Hepatocyte (in vitro differentiated cells): ENCODE measurements at regions not wholly inside any gene's neighbourhood (a gene's known extent, or its start where the extent isn't known, plus 50 kb on each side); places are given as distances from the start of the nearest gene placed in this dataset.
"Not testable (repeated sequence)": the region's sequence is repeated elsewhere in the genome, so short reads cannot be mapped to it uniquely, and the experiment has no call there.

ENCODE experiments used
- DNase-seq: peaks from one replicate; pipeline ENCODE4 v3.0.0-alpha.2; 2016; ENCODE audit warnings: low spot score
- H2AFZ ChIP-seq: fragments of 200-600 bp; sonication (generic); 2 replicates; pipeline ENCODE4 v1.6.0; 2016; ENCODE audit warnings: antibody characterized with exemption, mild to moderate bottlenecking
- H3K27ac ChIP-seq: fragments of 200-600 bp; sonication (generic); 2 replicates; pipeline ENCODE4 v1.5.1; 2016; ENCODE audit warnings: mild to moderate bottlenecking
- H3K27me3 ChIP-seq: fragments of 200-600 bp; sonication (generic); 2 replicates; pipeline ENCODE4 v1.6.1; 2016
- H3K36me3 ChIP-seq: fragments of 200-600 bp; sonication (generic); replicated peaks from 2 replicates; pipeline ENCODE4 v1.5.1; 2016; ENCODE audit warnings: low read depth; ENCODE audit not compliant: insufficient read depth
- H3K4me1 ChIP-seq: fragments of 200-600 bp; sonication (generic); 2 replicates; pipeline ENCODE4 v1.5.1; 2016; ENCODE audit warnings: mild to moderate bottlenecking, moderate library complexity; ENCODE audit not compliant: insufficient read depth
- H3K4me2 ChIP-seq: fragments of 200-600 bp; sonication (generic); 2 replicates; pipeline ENCODE4 v1.6.0; 2016
- H3K4me3 ChIP-seq: fragments of 200-600 bp; sonication (generic); 2 replicates; pipeline ENCODE4 v1.5.1; 2016; ENCODE audit warnings: mild to moderate bottlenecking
- H3K79me2 ChIP-seq: fragments of 200-600 bp; sonication (generic); 2 replicates; pipeline ENCODE4 v1.6.0; 2017; ENCODE audit warnings: mild to moderate bottlenecking
- H3K9me2 ChIP-seq: fragments of 200-600 bp; sonication (generic); replicated peaks from 2 replicates; pipeline ENCODE4 v1.6.0; 2017; ENCODE audit warnings: mild to moderate bottlenecking; ENCODE audit not compliant: insufficient read depth
- H3K9me3 ChIP-seq: fragments of 200-600 bp; sonication (generic); 2 replicates; pipeline ENCODE4 v1.5.1; 2016; ENCODE audit warnings: low read depth, mild to moderate bottlenecking
- H4K20me1 ChIP-seq: fragments of 200-600 bp; sonication (generic); 2 replicates; pipeline ENCODE4 v1.6.0; 2016; ENCODE audit warnings: mild to moderate bottlenecking; ENCODE audit not compliant: insufficient read depth, poor library complexity, severe bottlenecking
- WGBS: methylation state at CpG from one replicate; pipeline ENCODE4 v1.1.6; 2016; ENCODE audit warnings: low lambda C conversion rate; ENCODE audit errors: missing lambda C conversion rate; 5-methylcytosine and 5-hydroxymethylcytosine counted together

- H3K4me1 ChIP-seq, H3K4me2 ChIP-seq, H3K27ac ChIP-seq, H4K20me1 ChIP-seq, DNase-seq, H3K9me3 ChIP-seq, H3K79me2 ChIP-seq, H2AFZ ChIP-seq, H3K27me3 ChIP-seq, H3K4me3 ChIP-seq, H3K36me3 ChIP-seq, H3K9me2 ChIP-seq: not testable (repeated sequence)
- WGBS = no CpG with 5 or more reads among the region's 5 CpGs
These were observed 169.1 kb upstream of the PRKX start for GRCh38 chrX:3882553-3882920.

- H3K79me2 ChIP-seq, H3K36me3 ChIP-seq, H2AFZ ChIP-seq, DNase-seq, H3K4me1 ChIP-seq, H3K9me3 ChIP-seq, H3K9me2 ChIP-seq, H3K4me3 ChIP-seq, H4K20me1 ChIP-seq, H3K4me2 ChIP-seq, H3K27ac ChIP-seq, H3K27me3 ChIP-seq: not testable (repeated sequence)
- no CpG with 5 or more reads among the region's 91 CpGs for WGBS
These were observed 168.6 kb upstream of the PRKX start for GRCh38 chrX:3881898-3882552.

GRCh38 chrX:3881255-3881895 is 167.9 kb upstream of the PRKX start:
- H3K9me3 ChIP-seq, H4K20me1 ChIP-seq, H3K79me2 ChIP-seq, H3K4me2 ChIP-seq, H3K9me2 ChIP-seq, H3K4me3 ChIP-seq, H3K27ac ChIP-seq, DNase-seq, H3K36me3 ChIP-seq, H2AFZ ChIP-seq, H3K27me3 ChIP-seq, H3K4me1 ChIP-seq: not testable (repeated sequence)
- no CpG with 5 or more reads among the region's 63 CpGs for WGBS

DNA sequence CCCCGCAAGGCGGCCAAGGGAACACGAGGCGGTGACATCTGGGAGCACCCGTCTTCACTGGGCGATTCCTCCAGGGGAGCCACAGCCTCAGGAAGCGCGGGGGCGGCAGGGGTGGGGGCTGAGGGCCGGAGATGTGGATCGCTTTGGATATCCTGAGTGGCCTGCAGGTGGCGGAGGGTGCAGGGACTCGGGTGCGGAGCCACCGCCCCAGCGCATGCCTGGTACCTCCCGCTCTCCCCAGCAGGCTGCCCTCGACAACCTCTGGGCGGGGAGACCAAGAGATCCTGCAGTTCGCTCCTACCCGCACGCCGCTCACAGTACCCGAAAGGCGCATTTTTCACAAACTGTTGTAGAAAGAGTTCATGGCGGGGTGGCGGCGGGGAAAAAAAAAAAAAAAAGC is 162.9 kb upstream of the PRKX start:
- not testable (repeated sequence) for H3K79me2 ChIP-seq, H4K20me1 ChIP-seq, DNase-seq, H3K27me3 ChIP-seq, H3K4me2 ChIP-seq, H3K27ac ChIP-seq, H2AFZ ChIP-seq, H3K4me1 ChIP-seq, H3K9me2 ChIP-seq, H3K4me3 ChIP-seq, H3K36me3 ChIP-seq, H3K9me3 ChIP-seq
- WGBS = no CpG with 5 or more reads among the region's 28 CpGs

- not testable (repeated sequence) for H3K36me3 ChIP-seq, H3K79me2 ChIP-seq, H3K27ac ChIP-seq, H2AFZ ChIP-seq, H3K9me2 ChIP-seq, H3K4me1 ChIP-seq, DNase-seq, H3K9me3 ChIP-seq, H3K4me3 ChIP-seq, H3K27me3 ChIP-seq, H4K20me1 ChIP-seq, H3K4me2 ChIP-seq
- no CpG with 5 or more reads among the region's 12 CpGs for WGBS
These were observed 162.2 kb upstream of the PRKX start for GRCh38 chrX:3875638-3876037.

DNA sequence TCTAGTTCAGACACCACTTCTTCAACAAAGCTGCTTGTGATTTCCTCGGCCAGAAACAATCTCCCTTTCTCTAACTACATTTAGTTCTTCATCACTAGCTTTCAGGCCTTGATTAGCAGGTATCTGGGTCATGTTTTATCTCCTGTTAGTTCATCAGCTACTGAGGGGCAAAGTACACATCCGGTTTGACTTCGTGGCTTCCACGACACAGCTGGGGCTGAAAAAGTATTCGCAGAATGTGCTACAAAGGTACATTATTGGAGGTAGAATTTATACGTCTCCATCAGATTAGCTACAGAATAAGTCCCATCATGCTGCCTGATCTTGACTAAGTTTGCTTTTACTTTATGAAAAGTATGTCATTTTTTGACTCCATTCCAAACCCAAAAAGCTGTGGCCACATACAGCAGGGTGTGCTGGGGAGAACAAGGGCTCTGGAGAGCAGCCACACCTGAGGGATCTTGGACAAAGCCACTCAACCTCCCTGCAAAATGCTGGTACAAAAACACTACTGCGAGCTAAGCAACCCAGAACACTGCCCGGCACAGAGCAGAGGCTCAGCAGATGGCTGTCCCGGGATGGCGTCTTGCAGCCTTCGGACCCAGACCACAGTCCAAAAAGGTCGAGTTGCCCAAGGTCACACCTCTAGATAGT is 158.9 kb upstream of the PRKX start:
- not testable (repeated sequence) for H3K4me2 ChIP-seq, H3K27ac ChIP-seq, DNase-seq, H3K36me3 ChIP-seq, H3K9me3 ChIP-seq, H3K9me2 ChIP-seq, H3K4me1 ChIP-seq, H4K20me1 ChIP-seq, H3K27me3 ChIP-seq, H2AFZ ChIP-seq, H3K79me2 ChIP-seq, H3K4me3 ChIP-seq
- WGBS = no CpG with 5 or more reads among the region's 12 CpGs

- H3K27ac ChIP-seq, H3K4me1 ChIP-seq, H3K9me2 ChIP-seq, H3K79me2 ChIP-seq, DNase-seq, H3K4me3 ChIP-seq, H3K36me3 ChIP-seq, H3K9me3 ChIP-seq, H2AFZ ChIP-seq, H4K20me1 ChIP-seq, H3K4me2 ChIP-seq, H3K27me3 ChIP-seq: not testable (repeated sequence)
- no CpG with 5 or more reads among the region's 19 CpGs for WGBS
These were observed 153.8 kb upstream of the PRKX start for GRCh38 chrX:3867067-3867831.

GRCh38 chrX:3858332-3858731 is 144.9 kb upstream of the PRKX start:
- not testable (repeated sequence) for DNase-seq, H3K79me2 ChIP-seq, H2AFZ ChIP-seq, H3K4me2 ChIP-seq, H3K9me3 ChIP-seq, H3K27ac ChIP-seq, H3K4me3 ChIP-seq, H3K27me3 ChIP-seq, H3K36me3 ChIP-seq, H3K9me2 ChIP-seq, H4K20me1 ChIP-seq, H3K4me1 ChIP-seq
- no CpG with 5 or more reads among the region's 4 CpGs for WGBS
